HG03457 (cell line): ENCODE measurements at regions not wholly inside any gene's neighbourhood (a gene's known extent, or its start where the extent isn't known, plus 50 kb on each side); places are given as distances from the start of the nearest gene placed in this dataset.
"Not testable (repeated sequence)": the region's sequence is repeated elsewhere in the genome, so short reads cannot be mapped to it uniquely, and the experiment has no call there.

Source experiments
- ATAC-seq: cut with Tn5 transposase; IDR thresholded peaks from one replicate; pipeline ENCODE4 v1.9.1; 2021; ENCODE audit warnings: moderate number of reproducible peaks; ENCODE audit not compliant: unreplicated experiment

DNA sequence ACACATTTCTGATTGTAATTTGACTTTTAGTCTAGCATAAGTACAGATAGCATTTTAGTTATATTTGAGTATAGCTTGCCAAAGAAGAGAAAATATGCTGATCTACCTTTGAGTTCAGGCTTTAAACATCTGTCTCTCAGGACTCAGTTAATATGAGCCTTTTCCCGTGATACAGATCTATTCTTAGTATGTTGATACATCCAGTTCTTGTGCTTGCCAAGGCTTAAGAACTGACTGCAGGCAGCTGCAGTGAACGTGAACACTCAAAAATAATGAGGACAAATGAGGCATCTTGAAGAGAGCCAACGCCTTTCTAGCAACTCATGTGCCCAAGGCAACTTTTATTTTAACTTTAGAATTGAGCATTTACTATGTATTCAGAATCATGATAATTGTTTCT is 325.5 kb downstream of the SI start:
- ATAC-seq, result no peak

DNA sequence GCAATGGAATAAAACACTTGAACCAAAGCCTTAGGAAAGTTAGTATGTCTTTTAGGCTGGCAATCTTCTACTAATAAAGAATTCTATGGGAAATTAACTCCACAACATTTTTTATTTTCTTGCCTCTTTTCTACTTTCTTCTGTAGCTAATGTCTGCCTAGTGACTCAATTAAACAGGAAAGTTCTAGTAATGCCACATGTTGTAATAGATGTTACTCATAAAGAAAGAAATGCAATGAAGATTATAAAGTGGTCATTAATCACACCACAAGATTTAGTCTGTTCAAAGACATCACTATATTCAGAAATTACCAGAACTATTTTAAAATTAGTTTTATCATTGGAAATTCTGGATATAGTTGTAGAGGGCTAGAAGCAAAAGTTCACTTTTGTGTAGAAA is 329.7 kb downstream of the SI start:
- no peak for ATAC-seq

- ATAC-seq, result no peak
Measured at GRCh38 chr3:164741869-164742268, 336.4 kb downstream of the SI start.

- no peak for ATAC-seq
Measured at GRCh38 chr3:164737174-164737573, 341.1 kb downstream of the SI start.

- no peak for ATAC-seq
Measured at GRCh38 chr3:164732166-164732565, 346.1 kb downstream of the SI start.

DNA sequence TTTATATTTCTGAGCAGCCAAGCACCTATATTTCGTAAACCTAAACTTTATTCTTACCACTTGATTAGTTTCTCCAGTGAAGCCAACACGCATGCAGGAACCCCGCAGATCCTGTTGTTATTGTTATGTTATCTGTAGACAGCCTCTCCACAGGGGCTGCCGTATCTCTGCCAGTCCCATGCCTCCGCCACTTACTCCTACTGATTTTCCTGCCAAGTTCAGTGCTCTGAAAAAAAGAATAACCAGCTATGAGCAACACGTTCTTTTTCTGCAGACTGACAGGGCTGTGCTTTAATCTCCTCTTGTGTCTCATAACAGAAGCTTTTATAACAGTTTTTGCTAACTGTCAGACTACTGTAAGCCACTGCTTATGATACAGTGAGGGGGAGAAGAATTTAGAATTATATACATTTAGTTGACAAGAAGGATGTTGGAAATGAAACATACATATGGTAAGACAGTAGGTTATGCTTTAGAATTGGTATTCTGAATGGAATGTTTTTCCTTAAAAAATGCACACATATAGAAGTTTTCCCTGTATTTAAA is 347.4 kb downstream of the SI start:
- no peak for ATAC-seq

DNA sequence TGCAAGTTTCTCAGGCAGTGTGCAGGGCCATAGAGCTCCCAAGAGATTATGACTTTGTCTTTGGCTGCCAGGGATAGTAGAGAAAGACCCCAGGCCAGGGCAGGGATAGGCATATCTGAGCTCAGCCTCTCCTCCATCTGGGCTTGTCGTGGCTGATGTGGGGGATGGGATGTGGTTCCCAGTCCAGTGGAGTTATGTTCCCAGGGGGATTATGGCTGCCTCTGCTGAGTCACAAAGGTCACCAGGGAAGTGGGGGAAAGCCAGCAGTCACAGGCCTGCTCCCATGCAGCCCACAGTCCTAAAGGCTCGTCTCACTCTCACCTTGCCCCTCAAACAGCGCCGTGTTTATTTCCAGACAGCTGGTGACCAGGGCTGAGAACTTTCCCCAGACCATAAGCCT is 354.9 kb downstream of the SI start:
- ATAC-seq, result no peak

DNA sequence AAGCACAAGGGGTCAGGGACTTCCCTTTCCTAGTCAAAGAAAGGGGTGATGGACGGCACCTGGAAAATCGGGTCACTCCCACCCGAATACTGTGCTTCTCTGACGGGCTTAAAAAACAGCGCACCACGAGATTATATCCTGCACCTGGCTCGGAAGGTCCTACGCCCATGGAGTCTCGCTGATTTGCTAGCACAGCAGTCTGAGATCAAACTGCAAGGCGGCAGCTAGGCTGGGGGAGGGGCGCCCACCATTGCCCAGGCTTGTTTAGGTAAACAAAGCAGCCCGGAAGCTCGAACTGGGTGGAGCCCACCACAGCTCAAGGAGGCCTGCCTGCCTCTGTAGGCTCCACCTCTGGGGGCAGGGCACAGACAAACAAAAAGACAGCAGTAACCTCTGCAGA is 375.5 kb downstream of the SI start:
- not testable (repeated sequence) for ATAC-seq

GRCh38 chr3:164687902-164688301 is 390.4 kb downstream of the SI start:
- no peak for ATAC-seq

DNA sequence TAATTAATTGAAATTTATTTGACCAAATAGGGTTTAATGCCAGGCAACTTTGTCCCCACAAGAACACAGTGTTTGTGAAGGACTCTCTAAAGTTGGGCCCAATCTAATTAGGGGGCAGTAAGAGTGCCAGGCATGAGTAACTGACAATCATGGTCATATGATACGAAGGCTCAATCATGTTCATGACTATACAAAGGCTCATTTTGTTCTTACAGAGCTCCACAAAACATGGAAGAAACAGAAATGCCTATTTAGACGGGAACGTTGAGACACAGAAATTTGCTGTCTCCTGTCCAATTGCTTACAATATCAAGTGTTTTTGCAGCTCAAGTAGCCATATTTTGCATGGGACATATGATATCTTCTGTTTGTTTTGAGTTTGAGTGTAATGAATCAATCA is 391.1 kb downstream of the SI start:
- no peak for ATAC-seq

- ATAC-seq, result no peak
Measured at GRCh38 chr3:164683489-164683888, 394.8 kb downstream of the SI start.

- no peak for ATAC-seq
Measured at GRCh38 chr3:164679245-164679644, 399.1 kb downstream of the SI start.

GRCh38 chr3:164677317-164677716 is 401.0 kb downstream of the SI start:
- ATAC-seq, result no peak

- ATAC-seq, result no peak
Measured at GRCh38 chr3:164673738-164674137, 404.6 kb downstream of the SI start.

DNA sequence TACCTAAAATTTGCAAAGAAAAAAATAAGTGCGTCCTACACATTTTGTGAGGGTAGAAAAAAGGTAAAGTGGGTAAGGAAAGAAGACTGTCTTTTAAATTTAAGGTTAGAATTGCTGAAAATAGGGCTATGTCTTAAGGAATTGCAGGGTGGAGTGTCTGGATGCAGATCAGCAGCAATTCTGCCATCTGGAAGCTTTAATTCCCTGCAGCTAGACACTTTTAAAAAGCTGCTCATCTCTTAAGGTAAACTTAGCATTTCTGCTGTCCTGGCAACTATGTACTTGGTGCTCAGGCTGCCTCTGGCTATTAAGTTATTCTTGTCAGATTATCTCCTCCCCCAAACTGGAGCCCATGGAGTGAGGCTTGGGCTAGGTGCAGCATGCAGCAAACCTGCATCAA is 420.2 kb downstream of the SI start:
- ATAC-seq, result no peak

DNA sequence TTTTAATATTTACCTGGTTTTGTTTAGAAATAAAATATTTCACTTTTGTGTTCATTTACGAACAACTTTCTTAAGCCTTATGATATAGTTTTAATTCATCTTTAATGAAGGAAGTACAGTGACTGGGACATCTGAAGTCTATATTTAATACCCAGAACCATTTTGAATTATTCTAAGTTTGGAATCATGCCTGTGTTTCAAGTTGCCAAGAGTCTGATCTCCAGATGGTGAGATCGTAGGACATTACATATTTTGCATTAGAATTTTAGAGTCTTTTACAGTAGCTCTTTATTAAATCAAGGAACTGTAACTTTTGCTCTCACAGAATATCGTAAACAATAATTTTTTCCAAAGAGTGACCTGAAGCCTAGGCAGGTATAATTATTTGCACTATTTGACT is 420.7 kb downstream of the SI start:
- no peak for ATAC-seq

- ATAC-seq, result no peak
Measured at GRCh38 chr3:164655462-164655861, 422.8 kb downstream of the SI start.

- ATAC-seq, result no peak
Measured at GRCh38 chr3:164641071-164641470, 437.2 kb downstream of the SI start.

GRCh38 chr3:164640591-164640990 is 437.7 kb downstream of the SI start:
- no peak for ATAC-seq

DNA sequence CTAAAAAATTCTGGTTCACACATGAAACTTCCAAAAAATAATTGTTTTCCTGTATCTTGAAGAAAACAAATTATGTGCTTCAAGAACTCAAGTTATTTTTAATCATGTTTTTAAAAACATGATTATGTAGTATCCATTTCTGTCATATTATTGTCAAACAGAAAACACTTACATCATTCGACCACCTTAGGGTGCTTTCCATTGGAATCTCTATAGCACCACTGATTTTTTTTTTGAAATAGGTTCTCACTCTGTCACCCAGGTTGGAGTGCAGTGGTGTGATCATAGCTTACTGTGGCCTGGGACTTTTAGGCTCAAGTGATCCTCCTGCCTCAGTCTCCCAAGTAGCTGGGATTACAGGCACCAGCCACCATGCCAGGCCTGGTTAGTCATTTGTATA is 457.3 kb downstream of the SI start:
- ATAC-seq, result no peak

- ATAC-seq, result no peak
Measured at GRCh38 chr3:164620423-164620822, 457.9 kb downstream of the SI start.

DNA sequence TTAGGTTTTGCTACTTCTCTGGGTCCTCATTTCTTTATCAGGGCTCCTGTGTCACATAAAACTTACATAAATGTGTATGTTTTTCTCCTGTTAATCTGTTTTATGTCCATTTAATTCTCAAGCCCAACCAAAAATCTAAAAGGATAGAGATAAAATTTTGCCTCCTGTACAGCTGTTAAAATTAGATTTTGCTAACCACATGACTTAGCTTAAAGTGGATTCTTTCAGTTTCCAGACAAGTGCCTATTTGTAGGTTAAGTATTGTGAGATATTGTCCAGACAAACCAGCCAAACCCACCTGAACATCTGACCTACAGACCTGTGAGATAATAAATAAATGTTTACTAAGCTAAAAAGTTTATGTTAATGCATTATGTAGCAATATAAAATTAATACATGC is 465.5 kb downstream of the SI start:
- ATAC-seq, result no peak

DNA sequence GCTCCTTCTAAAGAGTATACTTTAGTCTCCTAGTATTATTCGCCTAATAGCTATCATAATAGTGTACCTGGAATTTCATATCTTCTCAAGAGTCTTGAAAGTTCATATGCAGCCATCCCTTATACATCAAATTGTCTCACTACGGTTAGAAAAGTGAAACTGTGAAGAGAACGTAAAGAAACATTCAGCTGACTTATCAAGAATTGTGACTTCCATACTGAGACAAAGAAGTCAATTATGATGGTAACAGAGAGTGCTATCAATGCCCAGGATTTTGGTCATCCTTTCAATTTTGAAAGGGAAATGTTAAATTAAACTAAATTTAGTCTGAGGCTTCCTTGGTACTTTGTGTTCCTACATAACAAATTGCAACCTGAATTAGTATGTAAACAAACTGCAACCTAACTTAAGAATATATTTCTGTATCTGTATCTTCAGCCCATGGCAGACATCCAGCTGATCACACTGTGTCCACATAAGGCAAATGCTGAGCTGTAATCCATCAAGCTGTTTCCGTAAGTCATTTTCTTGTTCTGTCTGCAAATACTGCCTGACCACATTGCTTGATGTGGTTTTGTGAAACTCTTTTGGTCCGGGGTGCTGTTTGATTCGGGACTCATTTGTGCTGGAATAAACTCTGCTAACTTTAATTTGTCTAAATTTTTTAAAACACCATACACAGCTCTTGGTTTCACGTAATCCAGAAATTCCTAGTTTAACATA is 469.6 kb downstream of the SI start:
- ATAC-seq, result no peak
